HG02938 (cell line): ENCODE measurements at regions not wholly inside any gene's neighbourhood (a gene's known extent, or its start where the extent isn't known, plus 50 kb on each side); places are given as distances from the start of the nearest gene placed in this dataset.

Experiments used
- ATAC-seq: cut with Tn5 transposase; IDR thresholded peaks from one replicate; pipeline ENCODE4 v1.9.1; 2021; ENCODE audit warnings: mild to moderate bottlenecking, moderate library complexity; ENCODE audit not compliant: unreplicated experiment

- ATAC-seq: no peak
Observed at GRCh38 chr4:57924951-57925350, 814.8 kb upstream of the IGFBP7 start.

- ATAC-seq: no peak
Observed at GRCh38 chr4:57916479-57916878, 806.3 kb upstream of the IGFBP7 start.

GRCh38 chr4:57911203-57911602, 801.0 kb upstream of the IGFBP7 start:
- ATAC-seq: no peak

GRCh38 chr4:57910151-57910550, 800.0 kb upstream of the IGFBP7 start:
- no peak for ATAC-seq

- no peak for ATAC-seq
Observed at GRCh38 chr4:57905965-57906364, 795.8 kb upstream of the IGFBP7 start.

- no peak for ATAC-seq
Observed at GRCh38 chr4:57877047-57877458, 766.9 kb upstream of the IGFBP7 start.

GRCh38 chr4:57875829-57876392, 765.7 kb upstream of the IGFBP7 start:
- ATAC-seq: no peak

- ATAC-seq: no peak
Observed at GRCh38 chr4:57866468-57867171, 756.4 kb upstream of the IGFBP7 start.

GRCh38 chr4:57865264-57865663, 755.1 kb upstream of the IGFBP7 start:
- peak; percentile 88 for ATAC-seq

- peak; percentile 56 for ATAC-seq
Observed at GRCh38 chr4:57854748-57855147, 744.6 kb upstream of the IGFBP7 start.

- ATAC-seq: no peak
Observed at GRCh38 chr4:57850141-57850540, 740.0 kb upstream of the IGFBP7 start.

GRCh38 chr4:57832083-57832482, 721.9 kb upstream of the IGFBP7 start:
- no peak for ATAC-seq

GRCh38 chr4:57789666-57790065, 679.5 kb upstream of the IGFBP7 start:
- no peak for ATAC-seq

- no peak for ATAC-seq
Observed at GRCh38 chr4:57777876-57778275, 667.7 kb upstream of the IGFBP7 start.

- no peak for ATAC-seq
Observed at GRCh38 chr4:57774681-57775080, 664.5 kb upstream of the IGFBP7 start.

- ATAC-seq: no peak
Observed at GRCh38 chr4:57774171-57774570, 664.0 kb upstream of the IGFBP7 start.

GRCh38 chr4:57766341-57766740, 656.2 kb upstream of the IGFBP7 start:
- ATAC-seq: no peak

- ATAC-seq: no peak
Observed at GRCh38 chr4:57764856-57765255, 654.7 kb upstream of the IGFBP7 start.

GRCh38 chr4:57763070-57763469, 652.9 kb upstream of the IGFBP7 start:
- ATAC-seq: no peak

- ATAC-seq: no peak
Observed at GRCh38 chr4:57740625-57741190, 630.5 kb upstream of the IGFBP7 start.

- no peak for ATAC-seq
Observed at GRCh38 chr4:57736781-57737180, 626.6 kb upstream of the IGFBP7 start.

- ATAC-seq: no peak
Observed at GRCh38 chr4:57734104-57734670, 624.0 kb upstream of the IGFBP7 start.
